CD14-positive monocyte (primary cell): ENCODE measurements at regions not wholly inside any gene's neighbourhood (a gene's known extent, or its start where the extent isn't known, plus 50 kb on each side); places are given as distances from the start of the nearest gene placed in this dataset.

Experiments used
- DNase-seq, 3 donors: peaks; one replicate each; pipeline ENCODE4 v3.0.0-alpha.2; 2011 to 2022
- H2AFZ ChIP-seq: 2 replicates; pipeline ENCODE4 v1.6.0; 2012; ENCODE audit warnings: mild to moderate bottlenecking, low read depth, low read length, inconsistent platforms; ENCODE audit not compliant: insufficient read depth, poor library complexity, severe bottlenecking
- H3K27ac ChIP-seq, 2 donors: 1 replicate in 1 of 2; 2 replicates in 1 of 2; pipeline ENCODE4 v1.5.1; 2012 to 2013; ENCODE audit warnings: low read length in 2 of 2, control low read depth in 1 of 2, inconsistent platforms in 1 of 2, low read depth in 1 of 2, mild to moderate bottlenecking in 1 of 2
- H3K27me3 ChIP-seq, 2 donors: one replicate each; pipeline versions ENCODE4 v1.6.0 to v1.6.1; 2011 to 2013; ENCODE audit warnings: low read length in 2 of 2; ENCODE audit not compliant: control insufficient read depth in 2 of 2, insufficient read depth in 2 of 2
- H3K36me3 ChIP-seq, 2 donors: replicated peaks in 1 of 2; 1 replicate in 1 of 2; 2 replicates in 1 of 2; pipeline versions ENCODE4 v1.5.1 to v1.6.1; 2012 to 2013; ENCODE audit warnings: low read length in 2 of 2, control low read depth in 1 of 2, inconsistent platforms in 1 of 2, mild to moderate bottlenecking in 1 of 2; ENCODE audit not compliant: insufficient read depth in 2 of 2, control insufficient read depth in 1 of 2
- H3K4me1 ChIP-seq, 2 donors: 1 replicate in 1 of 2; 2 replicates in 1 of 2; pipeline versions ENCODE4 v1.5.1 to v1.6.1; 2012 to 2013; ENCODE audit warnings: low read length in 2 of 2, control low read depth in 1 of 2, inconsistent platforms in 1 of 2, mild to moderate bottlenecking in 1 of 2, moderate library complexity in 1 of 2; ENCODE audit not compliant: insufficient read depth in 2 of 2, control insufficient read depth in 1 of 2
- H3K4me2 ChIP-seq: replicated peaks from 2 replicates; pipeline ENCODE3; 2012; ENCODE audit warnings: low read length, moderate library complexity, mild to moderate bottlenecking; ENCODE audit not compliant: poor library complexity, severe bottlenecking; ENCODE audit errors: extremely low read depth
- H3K4me3 ChIP-seq, 3 experiments: fragments of 200-600 bp in 1 of 3; sonication (generic) in 1 of 3; replicated peaks in 1 of 3; 1 replicate in 2 of 3; 2 replicates in 1 of 3; pipeline ENCODE4 v1.5.1; 2011 to 2013; ENCODE audit warnings: low read length in 3 of 3, mild to moderate bottlenecking in 3 of 3, control low read depth in 2 of 3, low read depth in 2 of 3, inconsistent platforms in 1 of 3, moderate library complexity in 1 of 3
- H3K79me2 ChIP-seq: 2 replicates; pipeline ENCODE4 v1.6.0; 2012; ENCODE audit warnings: mild to moderate bottlenecking, control low read depth, inconsistent platforms, low read length, moderate library complexity; ENCODE audit not compliant: insufficient read depth
- H3K9ac ChIP-seq: 2 replicates; pipeline ENCODE4 v1.6.0; 2017; ENCODE audit warnings: low read length, mild to moderate bottlenecking; ENCODE audit not compliant: insufficient read depth, poor library complexity, severe bottlenecking
- H3K9me3 ChIP-seq, 2 donors: replicated peaks in 1 of 2; 1 replicate in 1 of 2; 2 replicates in 1 of 2; pipeline versions ENCODE4 v1.5.1 to v1.6.1; 2012 to 2013; ENCODE audit warnings: low read length in 2 of 2, control low read depth in 1 of 2; ENCODE audit not compliant: control insufficient read depth in 1 of 2, insufficient read depth in 1 of 2
- H4K20me1 ChIP-seq: 2 replicates; pipeline ENCODE4 v1.6.0; 2012; ENCODE audit warnings: mild to moderate bottlenecking, low read length, control low read depth, moderate library complexity; ENCODE audit not compliant: insufficient read depth
- H3K27ac Mint-ChIP-seq, 7 donors: one replicate each; pipeline ENCODE4 v1.8.0; 2020; ENCODE audit warnings: mild to moderate bottlenecking in 7 of 7, mixed read lengths in 7 of 7, moderate library complexity in 6 of 7, inconsistent platforms in 2 of 7
- H3K27me3 Mint-ChIP-seq, 3 donors: one replicate each; pipeline ENCODE4 v1.8.0; 2021 to 2022; ENCODE audit warnings: low read depth in 3 of 3, mild to moderate bottlenecking in 3 of 3, mixed read lengths in 3 of 3, moderate library complexity in 3 of 3, inconsistent platforms in 1 of 3
- H3K36me3 Mint-ChIP-seq, 2 donors: one replicate each; pipeline ENCODE4 v1.8.0; 2020; ENCODE audit warnings: mixed read lengths in 2 of 2, inconsistent platforms in 1 of 2, mild to moderate bottlenecking in 1 of 2
- H3K4me1 Mint-ChIP-seq: one replicate; pipeline ENCODE4 v1.8.0; 2020; ENCODE audit warnings: mild to moderate bottlenecking, mixed read lengths
- H3K4me3 Mint-ChIP-seq, 2 donors: one replicate each; pipeline ENCODE4 v1.8.0; 2020; ENCODE audit warnings: mild to moderate bottlenecking in 2 of 2, mixed read lengths in 2 of 2, moderate library complexity in 1 of 2
- H3K9me3 Mint-ChIP-seq, 7 donors: one replicate each; pipeline ENCODE4 v1.8.0; 2020 to 2022; ENCODE audit warnings: mixed read lengths in 7 of 7, mild to moderate bottlenecking in 6 of 7, moderate library complexity in 6 of 7, inconsistent platforms in 2 of 7
- CTCF ChIP-seq: fragments of 200-600 bp; IDR thresholded peaks from one replicate; pipeline ENCODE4 v1.8.0; 2022; ENCODE audit warnings: antibody characterized with exemption, mild to moderate bottlenecking
- WGBS: methylation state at CpG from one replicate; pipeline ENCODE4 v1.1.5; 2013; ENCODE audit warnings: missing lambda C conversion rate; ENCODE audit not compliant: insufficient coverage; 5-methylcytosine and 5-hydroxymethylcytosine counted together
- intact Hi-C, 2 donors: fragments of 100-400 bp; cut with micrococcal nuclease; formaldehyde crosslinking; loops; one replicate each; pipeline versions ENCODE4 v1.15.0 to v1.15.1; 2023

- WGBS, result 88% methylated on average over 4 of the region's 12 CpGs
- H3K36me3 ChIP-seq, result no peaks in the 10 kb centered on the region
These were observed 605.7 kb downstream of the TYW1 start for GRCh38 chr7:67602246-67602887.

More at GRCh38 chr7:67602246-67602887, 605.7 kb downstream of the TYW1 start:
- Histone ChIP-seq H4K20me1 (no peaks in the 10 kb centered on the region), H3K4me3 (no peak overlapping the region), H2AFZ (no peak overlapping the region), H3K9ac (no peak overlapping the region), H3K79me2 (no peaks in the 10 kb centered on the region), H3K9me3 (peaks cover 29 to 31% of the 10 kb centered on the region in 2 donors), H3K27me3 (no peaks in the 10 kb centered on the region), H3K27ac (no peak overlapping the region), H3K4me2 (no peak overlapping the region), H3K4me1 (no peaks in the 10 kb centered on the region)
- no peak for TF ChIP-seq CTCF
- no peak for DNase-seq
- no peaks in the 10 kb centered on the region for H3K4me1 Mint-ChIP-seq
- no peak overlapping the region for H3K4me3 Mint-ChIP-seq
- no peaks in the 10 kb centered on the region for H3K36me3 Mint-ChIP-seq
- intact Hi-C loops, result no loop called here
- no peak overlapping the region for H3K27ac Mint-ChIP-seq
- no peaks in the 10 kb centered on the region for H3K27me3 Mint-ChIP-seq
- H3K9me3 Mint-ChIP-seq, result peaks cover 13 to 24% (median 20%) of the 10 kb centered on the region in 7 donors
